NCI-H2196 (cell line): ENCODE measurements at regions not wholly inside any gene's neighbourhood (a gene's known extent, or its start where the extent isn't known, plus 50 kb on each side); places are given as distances from the start of the nearest gene placed in this dataset.
"Not testable (repeated sequence)": the region's sequence is repeated elsewhere in the genome, so short reads cannot be mapped to it uniquely, and the experiment has no call there.

Source experiments
- DNase-seq: peaks from one replicate; lab custom pipeline; 2025; ENCODE audit not compliant: unreplicated experiment; lab: John Stamatoyannopoulos, UW

- DNase-seq, result no peak
Observed at GRCh38 chr3:105976196-105976595, 107.4 kb upstream of the CBLB start.

GRCh38 chr3:105979961-105980360 lies 111.1 kb upstream of the CBLB start:
- DNase-seq, result no peak

- DNase-seq, result no peak
Observed at GRCh38 chr3:105982207-105982606, 113.4 kb upstream of the CBLB start.

GRCh38 chr3:105984837-105985236 lies 116.0 kb upstream of the CBLB start:
- no peak for DNase-seq

- DNase-seq, result not testable (repeated sequence)
Observed at GRCh38 chr3:105986343-105986742, 117.5 kb upstream of the CBLB start.

GRCh38 chr3:105987809-105988208 lies 119.0 kb upstream of the CBLB start:
- DNase-seq, result no peak

- DNase-seq, result no peak
Observed at GRCh38 chr3:105988540-105989212, 119.9 kb upstream of the CBLB start.

GRCh38 chr3:105996781-105997180 lies 128.0 kb upstream of the CBLB start:
- no peak for DNase-seq

- DNase-seq, result no peak
Observed at GRCh38 chr3:105997466-105997799, 128.6 kb upstream of the CBLB start.

GRCh38 chr3:105997800-105998526 lies 129.2 kb upstream of the CBLB start:
- peak; percentile 17 for DNase-seq

GRCh38 chr3:105999856-106000255 lies 131.0 kb upstream of the CBLB start:
- DNase-seq, result no peak

GRCh38 chr3:106001923-106002322 lies 133.1 kb upstream of the CBLB start:
- DNase-seq, result no peak

GRCh38 chr3:106004137-106004681 lies 135.4 kb upstream of the CBLB start:
- no peak for DNase-seq

GRCh38 chr3:106004826-106005225 lies 136.0 kb upstream of the CBLB start:
- DNase-seq, result no peak

- DNase-seq, result no peak
Observed at GRCh38 chr3:106006001-106006400, 137.2 kb upstream of the CBLB start.

GRCh38 chr3:106006571-106006970 lies 137.8 kb upstream of the CBLB start:
- DNase-seq, result no peak

- no peak for DNase-seq
Observed at GRCh38 chr3:106007512-106007911, 138.7 kb upstream of the CBLB start.

- no peak for DNase-seq
Observed at GRCh38 chr3:106008766-106009165, 140.0 kb upstream of the CBLB start.

GRCh38 chr3:106010829-106011228 lies 142.0 kb upstream of the CBLB start:
- DNase-seq, result no peak

GRCh38 chr3:106013971-106014370 lies 145.2 kb upstream of the CBLB start:
- no peak for DNase-seq

- no peak for DNase-seq
Observed at GRCh38 chr3:106014518-106014917, 145.7 kb upstream of the CBLB start.

- DNase-seq, result no peak
Observed at GRCh38 chr3:106014971-106015370, 146.2 kb upstream of the CBLB start.

GRCh38 chr3:106018102-106018501 lies 149.3 kb upstream of the CBLB start:
- DNase-seq, result no peak
